Activated naive CD8-positive, alpha-beta T cell treated with anti-CD3 and anti-CD28 coated beads, Interleukin-2, amount 50 U/mL, for 16 hours (primary cell): ENCODE measurements at regions not wholly inside any gene's neighbourhood (a gene's known extent, or its start where the extent isn't known, plus 50 kb on each side); places are given as distances from the start of the nearest gene placed in this dataset.

Source experiments
- DNase-seq: peaks from one replicate; pipeline ENCODE4 v3.0.0-alpha.2; 2020; ENCODE audit warnings: low read depth, low spot score

- no peak for DNase-seq
These were observed 334.6 kb downstream of the PTEN start for GRCh38 chr10:88198023-88198422.

- no peak for DNase-seq
These were observed 337.0 kb downstream of the PTEN start for GRCh38 chr10:88200312-88201032.

- no peak for DNase-seq
These were observed 342.5 kb downstream of the PTEN start for GRCh38 chr10:88205842-88206446.

- DNase-seq = no peak
These were observed 343.7 kb downstream of the PTEN start for GRCh38 chr10:88207121-88207546.

GRCh38 chr10:88209231-88209630 lies 345.8 kb downstream of the PTEN start:
- no peak for DNase-seq

- DNase-seq = no peak
These were observed 346.6 kb downstream of the PTEN start for GRCh38 chr10:88209837-88210561.

- no peak for DNase-seq
These were observed 347.8 kb downstream of the PTEN start for GRCh38 chr10:88211230-88211629.

- no peak for DNase-seq
These were observed 348.6 kb downstream of the PTEN start for GRCh38 chr10:88212069-88212468.

GRCh38 chr10:88213065-88213605 lies 349.7 kb downstream of the PTEN start:
- DNase-seq = no peak

GRCh38 chr10:88216976-88217375 lies 353.6 kb downstream of the PTEN start:
- no peak for DNase-seq

GRCh38 chr10:88218362-88218761 lies 354.9 kb downstream of the PTEN start:
- no peak for DNase-seq

GRCh38 chr10:88219753-88220152 lies 356.3 kb downstream of the PTEN start:
- DNase-seq = no peak

GRCh38 chr10:88221010-88221973 lies 357.9 kb downstream of the PTEN start:
- no peak for DNase-seq

GRCh38 chr10:88222881-88223280 lies 359.5 kb downstream of the PTEN start:
- no peak for DNase-seq
